CD4-positive, CD25-positive, alpha-beta regulatory T cell (primary cell): ENCODE measurements at regions not wholly inside any gene's neighbourhood (a gene's known extent, or its start where the extent isn't known, plus 50 kb on each side); places are given as distances from the start of the nearest gene placed in this dataset.

Source experiments
- ATAC-seq, 2 donors: fragments of 150-1000 bp; cut with Tn5 transposase; one replicate each; pipeline ENCODE4 v1.10.0; 2021; ENCODE audit warnings: low read depth in 2 of 2, moderate number of reproducible peaks in 2 of 2, moderate library complexity in 1 of 2
- DNase-seq, 3 donors: peaks; one replicate each; pipeline versions ENCODE4 v3.0.0 to v3.0.0-alpha.2; 2012 to 2022; ENCODE audit warnings: mixed read lengths in 1 of 3
- H3K27ac ChIP-seq: one replicate; pipeline ENCODE4 v1.7.0; 2013; ENCODE audit warnings: mild to moderate bottlenecking, low read length; ENCODE audit not compliant: insufficient read depth, poor library complexity, severe bottlenecking
- H3K27me3 ChIP-seq: one replicate; pipeline ENCODE4 v1.7.0; 2013; ENCODE audit warnings: low read length; ENCODE audit not compliant: control insufficient read depth, insufficient read depth
- H3K36me3 ChIP-seq: one replicate; pipeline ENCODE4 v1.7.0; 2013; ENCODE audit warnings: mild to moderate bottlenecking, low read length, moderate library complexity; ENCODE audit not compliant: control insufficient read depth, insufficient read depth
- H3K4me1 ChIP-seq: 2 replicates; pipeline ENCODE4 v1.7.0; 2013; ENCODE audit warnings: mild to moderate bottlenecking, low read length; ENCODE audit not compliant: insufficient read depth, control insufficient read depth, poor library complexity, severe bottlenecking
- H3K4me3 ChIP-seq: one replicate; pipeline ENCODE4 v1.7.0; 2013; ENCODE audit warnings: low read depth, mild to moderate bottlenecking, low read length, moderate library complexity
- H3K9me3 ChIP-seq, 2 experiments: 1 replicate in 1 of 2; 2 replicates in 1 of 2; pipeline ENCODE4 v1.7.0; 2013; ENCODE audit warnings: low read length in 2 of 2, mild to moderate bottlenecking in 1 of 2, moderate library complexity in 1 of 2; ENCODE audit not compliant: control insufficient read depth in 2 of 2
- H3K27ac Mint-ChIP-seq, 3 donors: one replicate each; pipeline ENCODE4 v1.8.0; 2020 to 2022; ENCODE audit warnings: mild to moderate bottlenecking in 3 of 3, mixed read lengths in 3 of 3, moderate library complexity in 2 of 3
- H3K27me3 Mint-ChIP-seq: one replicate; pipeline ENCODE4 v1.8.0; 2022; ENCODE audit warnings: mild to moderate bottlenecking, mixed read lengths
- H3K36me3 Mint-ChIP-seq: one replicate; pipeline ENCODE4 v1.8.0; 2020; ENCODE audit warnings: mixed read lengths
- H3K4me1 Mint-ChIP-seq, 4 donors: one replicate each; pipeline ENCODE4 v1.8.0; 2020 to 2022; ENCODE audit warnings: mixed read lengths in 4 of 4, mild to moderate bottlenecking in 1 of 4
- H3K4me3 Mint-ChIP-seq, 4 donors: one replicate each; pipeline ENCODE4 v1.8.0; 2020 to 2022; ENCODE audit warnings: mild to moderate bottlenecking in 4 of 4, mixed read lengths in 4 of 4, moderate library complexity in 3 of 4
- H3K9me3 Mint-ChIP-seq, 7 donors: one replicate each; pipeline ENCODE4 v1.8.0; 2020 to 2022; ENCODE audit warnings: mixed read lengths in 7 of 7, mild to moderate bottlenecking in 3 of 7, moderate library complexity in 2 of 7

- no peaks in the 10 kb centered on the region for H3K27me3 Mint-ChIP-seq
- no peaks in the 10 kb centered on the region for H3K4me1 Mint-ChIP-seq
- Histone ChIP-seq H3K27me3 (no peaks in the 10 kb centered on the region), H3K36me3 (no peaks in the 10 kb centered on the region), H3K9me3 (peaks cover 0 to 5% of the 10 kb centered on the region in 2 experiments), H3K4me1 (no peaks in the 10 kb centered on the region), H3K4me3 (no peak overlapping the region), H3K27ac (no peak overlapping the region)
- ATAC-seq, result no peak
- H3K27ac Mint-ChIP-seq, result no peak overlapping the region
- no peak overlapping the region for H3K4me3 Mint-ChIP-seq
- peaks cover 4 to 11% (median 6%) of the 10 kb centered on the region in 7 donors for H3K9me3 Mint-ChIP-seq
- no peak for DNase-seq
- no peaks in the 10 kb centered on the region for H3K36me3 Mint-ChIP-seq
Measured at GRCh38 chr12:40575987-40576386, 116.3 kb upstream of the CNTN1 start.

- Histone ChIP-seq H3K4me1 (no peaks in the 10 kb centered on the region), H3K4me3 (no peak overlapping the region), H3K36me3 (no peaks in the 10 kb centered on the region), H3K27me3 (no peaks in the 10 kb centered on the region), H3K9me3 (peaks cover 0 to 13% of the 10 kb centered on the region in 2 experiments), H3K27ac (no peak overlapping the region)
- no peak overlapping the region for H3K4me3 Mint-ChIP-seq
- H3K4me1 Mint-ChIP-seq, result no peaks in the 10 kb centered on the region
- peaks cover 4 to 22% (median 6%) of the 10 kb centered on the region in 7 donors for H3K9me3 Mint-ChIP-seq
- ATAC-seq (no peak), DNase-seq (no peak)
- H3K36me3 Mint-ChIP-seq, result no peaks in the 10 kb centered on the region
- H3K27me3 Mint-ChIP-seq, result no peaks in the 10 kb centered on the region
- H3K27ac Mint-ChIP-seq, result no peak overlapping the region
Measured at GRCh38 chr12:40577834-40578233, 114.4 kb upstream of the CNTN1 start.

GRCh38 chr12:40579687-40580086 is 112.6 kb upstream of the CNTN1 start:
- no peaks in the 10 kb centered on the region for H3K36me3 ChIP-seq
- H3K4me3 Mint-ChIP-seq, result no peak overlapping the region
- no peaks in the 10 kb centered on the region for H3K36me3 Mint-ChIP-seq
- peaks cover 0 to 13% of the 10 kb centered on the region in 2 experiments for H3K9me3 ChIP-seq
- no peak overlapping the region for H3K4me3 ChIP-seq
- ATAC-seq (no peak), DNase-seq (no peak)
- no peak overlapping the region for H3K27ac Mint-ChIP-seq
- no peak overlapping the region for H3K27ac ChIP-seq
- H3K9me3 Mint-ChIP-seq, result peaks cover 4 to 25% (median 8%) of the 10 kb centered on the region in 7 donors
- no peaks in the 10 kb centered on the region for H3K4me1 ChIP-seq
- H3K27me3 ChIP-seq, result no peaks in the 10 kb centered on the region
- H3K4me1 Mint-ChIP-seq, result no peaks in the 10 kb centered on the region
- H3K27me3 Mint-ChIP-seq, result no peaks in the 10 kb centered on the region

DNA sequence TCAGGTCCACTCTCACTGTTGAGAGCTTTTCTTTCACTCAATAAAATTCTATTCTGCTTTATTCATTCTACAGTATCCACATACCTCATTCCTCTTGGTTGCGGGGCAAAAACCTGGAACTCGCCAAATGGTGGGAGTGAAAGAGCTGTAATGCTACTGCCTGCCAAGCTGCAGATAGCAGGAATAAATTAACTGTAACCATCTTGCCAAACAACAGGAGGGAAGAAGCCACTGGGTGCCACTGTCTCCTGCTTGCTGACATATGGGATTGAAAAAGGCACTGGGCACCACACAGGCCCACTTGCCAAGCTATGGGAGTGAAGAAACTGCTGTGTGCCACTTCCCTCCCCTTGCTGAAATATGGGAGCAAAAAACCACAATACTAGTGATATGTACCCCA is 111.9 kb upstream of the CNTN1 start:
- no peaks in the 10 kb centered on the region for H3K36me3 Mint-ChIP-seq
- Histone ChIP-seq H3K4me1 (no peaks in the 10 kb centered on the region), H3K36me3 (no peaks in the 10 kb centered on the region), H3K9me3 (peaks cover 0 to 13% of the 10 kb centered on the region in 2 experiments), H3K27ac (no peak overlapping the region), H3K4me3 (no peak overlapping the region), H3K27me3 (no peaks in the 10 kb centered on the region)
- H3K4me3 Mint-ChIP-seq, result no peak overlapping the region
- peaks cover 4 to 25% (median 8%) of the 10 kb centered on the region in 7 donors for H3K9me3 Mint-ChIP-seq
- no peaks in the 10 kb centered on the region for H3K27me3 Mint-ChIP-seq
- no peak for ATAC-seq
- H3K27ac Mint-ChIP-seq, result no peak overlapping the region
- H3K4me1 Mint-ChIP-seq, result no peaks in the 10 kb centered on the region
- no peak for DNase-seq

- H3K27ac Mint-ChIP-seq, result no peak overlapping the region
- no peaks in the 10 kb centered on the region for H3K27me3 Mint-ChIP-seq
- H3K36me3 Mint-ChIP-seq, result no peaks in the 10 kb centered on the region
- H3K27ac ChIP-seq, result no peak overlapping the region
- H3K4me3 ChIP-seq, result no peak overlapping the region
- no peak overlapping the region for H3K4me3 Mint-ChIP-seq
- H3K36me3 ChIP-seq, result no peaks in the 10 kb centered on the region
- H3K4me1 Mint-ChIP-seq, result no peaks in the 10 kb centered on the region
- no peak for ATAC-seq
- no peaks in the 10 kb centered on the region for H3K4me1 ChIP-seq
- DNase-seq, result no peak
- peaks cover 4 to 25% (median 9%) of the 10 kb centered on the region in 7 donors for H3K9me3 Mint-ChIP-seq
- H3K27me3 ChIP-seq, result no peaks in the 10 kb centered on the region
- H3K9me3 ChIP-seq, result peaks cover 0 to 13% of the 10 kb centered on the region in 2 experiments
Measured at GRCh38 chr12:40581889-40582288, 110.3 kb upstream of the CNTN1 start.

- H3K36me3 Mint-ChIP-seq, result no peaks in the 10 kb centered on the region
- H3K4me3 Mint-ChIP-seq, result no peak overlapping the region
- Histone ChIP-seq H3K9me3 (peaks cover 0 to 13% of the 10 kb centered on the region in 2 experiments), H3K27ac (no peak overlapping the region), H3K36me3 (no peaks in the 10 kb centered on the region), H3K4me3 (no peak overlapping the region), H3K4me1 (no peaks in the 10 kb centered on the region), H3K27me3 (no peaks in the 10 kb centered on the region)
- no peaks in the 10 kb centered on the region for H3K4me1 Mint-ChIP-seq
- ATAC-seq, result no peak
- H3K27ac Mint-ChIP-seq, result no peak overlapping the region
- H3K9me3 Mint-ChIP-seq, result peaks cover 0 to 23% (median 10%) of the 10 kb centered on the region in 7 donors
- no peak for DNase-seq
- no peaks in the 10 kb centered on the region for H3K27me3 Mint-ChIP-seq
Measured at GRCh38 chr12:40583743-40584142, 108.5 kb upstream of the CNTN1 start.

- H3K27me3 Mint-ChIP-seq, result no peaks in the 10 kb centered on the region
- H3K4me3 Mint-ChIP-seq, result no peak overlapping the region
- H3K27ac ChIP-seq, result no peak overlapping the region
- H3K27ac Mint-ChIP-seq, result no peak overlapping the region
- H3K4me1 ChIP-seq, result no peaks in the 10 kb centered on the region
- H3K27me3 ChIP-seq, result no peaks in the 10 kb centered on the region
- no peak overlapping the region for H3K4me3 ChIP-seq
- DNase-seq (no peak), ATAC-seq (no peak)
- H3K4me1 Mint-ChIP-seq, result no peaks in the 10 kb centered on the region
- peaks cover 0 to 16% of the 10 kb centered on the region in 2 experiments for H3K9me3 ChIP-seq
- H3K9me3 Mint-ChIP-seq, result peaks cover 0 to 24% (median 8%) of the 10 kb centered on the region in 7 donors
- H3K36me3 ChIP-seq, result no peaks in the 10 kb centered on the region
- no peaks in the 10 kb centered on the region for H3K36me3 Mint-ChIP-seq
Measured at GRCh38 chr12:40584763-40585162, 107.5 kb upstream of the CNTN1 start.

GRCh38 chr12:40586823-40587222 is 105.4 kb upstream of the CNTN1 start:
- ATAC-seq, result no peak
- no peaks in the 10 kb centered on the region for H3K36me3 ChIP-seq
- H3K4me1 Mint-ChIP-seq, result no peaks in the 10 kb centered on the region
- no peak overlapping the region for H3K4me3 ChIP-seq
- DNase-seq, result no peak
- no peaks in the 10 kb centered on the region for H3K27me3 Mint-ChIP-seq
- H3K9me3 ChIP-seq, result peaks cover 0 to 3% of the 10 kb centered on the region in 2 experiments
- peaks cover 0 to 15% (median 9%) of the 10 kb centered on the region in 7 donors for H3K9me3 Mint-ChIP-seq
- no peak overlapping the region for H3K27ac Mint-ChIP-seq
- H3K27ac ChIP-seq, result no peak overlapping the region
- H3K4me3 Mint-ChIP-seq, result no peak overlapping the region
- no peaks in the 10 kb centered on the region for H3K27me3 ChIP-seq
- H3K4me1 ChIP-seq, result no peaks in the 10 kb centered on the region
- no peaks in the 10 kb centered on the region for H3K36me3 Mint-ChIP-seq
